ENCODE measurements at regions not wholly inside any gene's neighbourhood (a gene's known extent, or its start where the extent isn't known, plus 50 kb on each side); places are given as distances from the start of the nearest gene placed in this dataset.
"Not testable (repeated sequence)": the region's sequence is repeated elsewhere in the genome, so short reads cannot be mapped to it uniquely, and the experiment has no call there.

GRCh38 chr9:73995836-73996235 lies 501.3 kb upstream of the RORB start:
- DNase-seq (ENCODE audit: low read depth in 2 of 2), result no peak

- no peak for DNase-seq (ENCODE audit: low read depth in 2 of 2)
Measured at GRCh38 chr9:73996844-73997243, 500.3 kb upstream of the RORB start.

- no peak for DNase-seq (ENCODE audit: low read depth in 2 of 2)
Measured at GRCh38 chr9:74001382-74001781, 495.8 kb upstream of the RORB start.

- DNase-seq (ENCODE audit: low read depth in 2 of 2), result no peak
Measured at GRCh38 chr9:74006935-74007334, 490.2 kb upstream of the RORB start.

GRCh38 chr9:74007833-74008232 lies 489.3 kb upstream of the RORB start:
- no peak for DNase-seq (ENCODE audit: low read depth in 2 of 2)

- DNase-seq (ENCODE audit: low read depth in 2 of 2), result no peak
Measured at GRCh38 chr9:74016004-74016403, 481.1 kb upstream of the RORB start.

GRCh38 chr9:74025402-74025925 lies 471.7 kb upstream of the RORB start:
- DNase-seq (ENCODE audit: low read depth in 2 of 2), result no peak

- DNase-seq (ENCODE audit: low read depth in 2 of 2), result no peak
Measured at GRCh38 chr9:74032421-74032820, 464.7 kb upstream of the RORB start.

GRCh38 chr9:74035786-74036185 lies 461.3 kb upstream of the RORB start:
- no peak for DNase-seq (ENCODE audit: low read depth in 2 of 2)

- DNase-seq (ENCODE audit: low read depth in 2 of 2), result no peak
Measured at GRCh38 chr9:74036549-74037231, 460.4 kb upstream of the RORB start.

GRCh38 chr9:74037274-74037673 lies 459.9 kb upstream of the RORB start:
- DNase-seq (ENCODE audit: low read depth in 2 of 2), result no peak

- no peak for DNase-seq (ENCODE audit: low read depth in 2 of 2)
Measured at GRCh38 chr9:74041588-74041987, 455.5 kb upstream of the RORB start.

GRCh38 chr9:74044844-74045243 lies 452.3 kb upstream of the RORB start:
- DNase-seq (ENCODE audit: low read depth in 2 of 2), result no peak

GRCh38 chr9:74056023-74056422 lies 441.1 kb upstream of the RORB start:
- DNase-seq (ENCODE audit: low read depth in 2 of 2), result no peak

- DNase-seq (ENCODE audit: low read depth in 2 of 2), result not testable (repeated sequence)
Measured at GRCh38 chr9:74057051-74057450, 440.1 kb upstream of the RORB start.

- no peak for DNase-seq (ENCODE audit: low read depth in 2 of 2)
Measured at GRCh38 chr9:74064702-74065101, 432.4 kb upstream of the RORB start.

GRCh38 chr9:74066128-74066527 lies 431.0 kb upstream of the RORB start:
- DNase-seq (ENCODE audit: low read depth in 2 of 2), result no peak

GRCh38 chr9:74066605-74067004 lies 430.5 kb upstream of the RORB start:
- no peak for DNase-seq (ENCODE audit: low read depth in 2 of 2)

GRCh38 chr9:74071502-74071901 lies 425.6 kb upstream of the RORB start:
- DNase-seq (ENCODE audit: low read depth in 2 of 2), result no peak

GRCh38 chr9:74073897-74074296 lies 423.2 kb upstream of the RORB start:
- no peak for DNase-seq (ENCODE audit: low read depth in 2 of 2)

GRCh38 chr9:74078647-74079046 lies 418.5 kb upstream of the RORB start:
- no peak for DNase-seq (ENCODE audit: low read depth in 2 of 2)

GRCh38 chr9:74080652-74081051 lies 416.5 kb upstream of the RORB start:
- DNase-seq (ENCODE audit: low read depth in 2 of 2), result not testable (repeated sequence)

- DNase-seq (ENCODE audit: low read depth in 2 of 2), result no peak
Measured at GRCh38 chr9:74083681-74084433, 413.3 kb upstream of the RORB start.

Measured in stimulated activated CD4-positive, alpha-beta T cell treated with anti-CD3 and anti-CD28 coated beads, Interleukin-1b, Interleukin-23, amount 100 ng/mL, for 1 hour (primary cell).